HEK293 (cell line): ENCODE measurements at regions not wholly inside any gene's neighbourhood (a gene's known extent, or its start where the extent isn't known, plus 50 kb on each side); places are given as distances from the start of the nearest gene placed in this dataset.

Source experiments
- CTCF ChIA-PET: fragments of 350-600 bp; formaldehyde crosslinking; extraction: SDS; loops from one replicate; lab custom pipeline; 2021; ENCODE audit warnings: antibody characterized with exemption; lab: Yijun Ruan, JAX
- POLR2A ChIA-PET: fragments of 300-600 bp; formaldehyde crosslinking; extraction: SDS; loops from one replicate; lab custom pipeline; 2020; ENCODE audit warnings: antibody characterized with exemption, inconsistent platforms; lab: Yijun Ruan, JAX
- H3K27ac ChIP-seq: fragments of 200-500 bp; sonication (Bioruptor generic); 2 replicates; pipeline ENCODE4 v1.5.1; 2014; ENCODE audit warnings: low read depth, low read length, control low read depth, inconsistent platforms; ENCODE audit errors: extremely low read depth
- H3K36me3 ChIP-seq, 2 experiments: fragments of 200-500 bp in 1 of 2; sonication (Bioruptor generic) in 1 of 2; 1 replicate in 1 of 2; 2 replicates in 1 of 2; pipeline ENCODE4 v1.5.1; 2014 to 2017; ENCODE audit warnings: inconsistent platforms in 2 of 2, low read length in 2 of 2; ENCODE audit not compliant: control insufficient read depth in 2 of 2, insufficient read depth in 1 of 2
- H3K4me1 ChIP-seq: fragments of 200-500 bp; sonication (Bioruptor generic); 2 replicates; pipeline ENCODE4 v1.5.1; 2014; ENCODE audit warnings: mild to moderate bottlenecking, low read length, inconsistent platforms; ENCODE audit not compliant: control insufficient read depth, insufficient read depth
- H3K4me3 ChIP-seq: 2 replicates; pipeline ENCODE4 v1.5.1; 2011; ENCODE audit warnings: low read depth, mild to moderate bottlenecking, control low read depth, low read length, moderate library complexity
- H3K9me3 ChIP-seq: fragments of 200-500 bp; sonication (Bioruptor generic); 2 replicates; pipeline ENCODE4 v1.5.1; 2014; ENCODE audit warnings: low read depth, low read length, inconsistent platforms; ENCODE audit not compliant: control insufficient read depth, insufficient read depth
- FEZF1 ChIP-seq: fragments of 450-650 bp; formaldehyde crosslinking; IDR thresholded peaks from 2 replicates; pipeline ENCODE4 v1.5.1; 2016; ENCODE audit warnings: missing biosample characterization, missing genetic modification characterization
- KLF10 ChIP-seq: fragments of 450-650 bp; IDR thresholded peaks from 2 replicates; pipeline ENCODE4 v1.5.1; 2018; ENCODE audit warnings: missing biosample characterization, mild to moderate bottlenecking, missing genetic modification characterization
- OSR2 ChIP-seq: fragments of 450-650 bp; formaldehyde crosslinking; IDR thresholded peaks from 2 replicates; pipeline ENCODE4 v1.5.1; 2016; ENCODE audit warnings: missing biosample characterization, missing genetic modification characterization
- SETDB1 ChIP-seq: IDR thresholded peaks from one replicate; pipeline ENCODE4 v1.6.1; 2017; ENCODE audit warnings: mild to moderate bottlenecking, low read length, moderate library complexity, mixed read lengths; ENCODE audit not compliant: insufficient read length
- SP3 ChIP-seq: fragments of 450-650 bp; formaldehyde crosslinking; IDR thresholded peaks from 2 replicates; pipeline ENCODE4 v1.5.1; 2016; ENCODE audit warnings: missing biosample characterization, missing genetic modification characterization
- SP7 ChIP-seq: fragments of 450-650 bp; formaldehyde crosslinking; IDR thresholded peaks from 2 replicates; pipeline ENCODE4 v1.5.1; 2016; ENCODE audit warnings: missing biosample characterization, missing genetic modification characterization
- ZBTB1 ChIP-seq: fragments of 450-650 bp; formaldehyde crosslinking; IDR thresholded peaks from 2 replicates; pipeline ENCODE4 v1.5.1; 2016; ENCODE audit warnings: missing biosample characterization, missing genetic modification characterization
- ZFP69B ChIP-seq: fragments of 450-650 bp; formaldehyde crosslinking; IDR thresholded peaks from 2 replicates; pipeline ENCODE4 v1.5.1; 2016; ENCODE audit warnings: missing biosample characterization, missing genetic modification characterization
- ZNF10 ChIP-seq: fragments of 450-650 bp; formaldehyde crosslinking; IDR thresholded peaks from 2 replicates; pipeline ENCODE4 v1.5.1; 2017; ENCODE audit warnings: missing biosample characterization, missing genetic modification characterization
- ZNF132 ChIP-seq: fragments of 450-650 bp; formaldehyde crosslinking; IDR thresholded peaks from 2 replicates; pipeline ENCODE4 v1.5.1; 2017; ENCODE audit warnings: missing biosample characterization, missing genetic modification characterization, borderline replicate concordance
- ZNF175 ChIP-seq: fragments of 450-650 bp; formaldehyde crosslinking; IDR thresholded peaks from 2 replicates; pipeline ENCODE4 v1.5.1; 2016; ENCODE audit warnings: missing biosample characterization, missing genetic modification characterization
- ZNF302 ChIP-seq: fragments of 450-650 bp; formaldehyde crosslinking; IDR thresholded peaks from 2 replicates; pipeline ENCODE4 v1.5.1; 2016; ENCODE audit warnings: missing biosample characterization, missing genetic modification characterization, low read depth
- ZNF324 ChIP-seq: fragments of 450-650 bp; formaldehyde crosslinking; IDR thresholded peaks from 2 replicates; pipeline ENCODE4 v1.5.1; 2016; ENCODE audit warnings: missing biosample characterization, missing genetic modification characterization
- ZNF366 ChIP-seq: fragments of 450-650 bp; formaldehyde crosslinking; conservative IDR thresholded peaks from 2 replicates; pipeline ENCODE4 v1.5.1; 2016; ENCODE audit warnings: missing biosample characterization, missing genetic modification characterization
- ZNF48 ChIP-seq: fragments of 450-650 bp; formaldehyde crosslinking; IDR thresholded peaks from 2 replicates; pipeline ENCODE4 v1.5.1; 2016; ENCODE audit warnings: missing biosample characterization, missing genetic modification characterization
- ZNF521 ChIP-seq: fragments of 450-650 bp; formaldehyde crosslinking; IDR thresholded peaks from 2 replicates; pipeline ENCODE4 v1.5.1; 2017; ENCODE audit warnings: missing biosample characterization, mild to moderate bottlenecking, missing genetic modification characterization
- ZNF544 ChIP-seq: fragments of 450-650 bp; formaldehyde crosslinking; IDR thresholded peaks from 2 replicates; pipeline ENCODE4 v1.5.0; 2017; ENCODE audit warnings: missing biosample characterization, missing genetic modification characterization
- ZNF558 ChIP-seq: fragments of 450-650 bp; formaldehyde crosslinking; IDR thresholded peaks from 2 replicates; pipeline ENCODE4 v1.5.1; 2016; ENCODE audit warnings: missing biosample characterization, missing genetic modification characterization
- ZNF571 ChIP-seq: fragments of 450-650 bp; formaldehyde crosslinking; IDR thresholded peaks from 2 replicates; pipeline ENCODE4 v1.5.0; 2017; ENCODE audit warnings: missing biosample characterization, missing genetic modification characterization
- TF ChIP-seq, protein P1 (sequence below): fragments of 450-650 bp; formaldehyde crosslinking; IDR thresholded peaks from 2 replicates; pipeline ENCODE4 v1.5.1; 2017; ENCODE audit warnings: missing biosample characterization, missing genetic modification characterization
- TF ChIP-seq, protein P2 (sequence below): fragments of 450-650 bp; formaldehyde crosslinking; conservative IDR thresholded peaks from 2 replicates; pipeline ENCODE4 v1.5.1; 2016; ENCODE audit warnings: low read depth, missing biosample characterization, missing genetic modification characterization
- TF ChIP-seq, protein P3 (sequence below): fragments of 450-650 bp; formaldehyde crosslinking; IDR thresholded peaks from 2 replicates; pipeline ENCODE4 v1.5.1; 2016; ENCODE audit warnings: missing biosample characterization, missing genetic modification characterization
- TF ChIP-seq, protein P4 (sequence below): fragments of 450-650 bp; formaldehyde crosslinking; IDR thresholded peaks from 2 replicates; pipeline ENCODE4 v1.5.1; 2016; ENCODE audit warnings: missing biosample characterization, missing genetic modification characterization

DNA sequence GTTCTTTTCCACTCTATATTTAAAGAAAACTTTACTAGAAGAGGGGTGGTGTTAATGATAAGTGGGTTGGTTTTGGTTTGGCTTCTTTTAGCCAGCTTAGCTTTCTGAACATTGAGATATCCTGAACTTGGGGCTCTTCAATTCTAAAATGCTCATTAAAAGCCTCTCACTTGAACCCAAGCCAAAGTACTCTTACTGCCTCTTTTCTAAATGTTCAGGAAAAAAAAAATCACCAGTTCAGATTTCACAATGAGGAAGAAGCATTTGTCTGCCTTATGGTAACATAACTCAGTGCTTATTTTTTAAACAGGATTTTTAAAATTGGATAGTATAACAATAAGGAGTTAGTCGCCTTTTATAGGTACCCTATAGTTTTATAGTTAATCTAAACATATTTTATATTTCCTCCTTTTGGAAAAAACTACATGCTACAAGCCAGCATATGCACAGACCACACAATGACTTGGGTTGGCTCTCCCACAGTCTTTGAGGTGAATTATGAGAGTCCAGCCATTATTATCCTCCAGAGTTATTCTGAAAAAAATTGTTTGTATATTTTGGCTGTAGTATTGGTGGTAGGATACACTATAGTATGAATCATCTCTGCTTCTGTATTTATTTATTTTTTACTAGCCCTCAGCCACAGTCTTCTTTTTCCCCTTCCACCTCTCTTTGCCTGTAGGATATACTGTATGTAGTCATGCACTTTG lies 195.5 kb upstream of the TMPO start:
- ChIA-PET CTCF (no interaction called here), POLR2A (no interaction called here)
- Histone ChIP-seq H3K9me3 (no peaks in the 10 kb centered on the region), H3K4me3 (no peak overlapping the region), H3K27ac (no peak overlapping the region), H3K36me3 (no peaks in the 10 kb centered on the region), H3K4me1 (no peaks in the 10 kb centered on the region)
- TF ChIP-seq KLF10 (tag by site-specific recombination): no peak
- TF ChIP-seq ZNF48 (tag by site-specific recombination): no peak
- no peak for TF ChIP-seq SP7 (tag by site-specific recombination)
- TF ChIP-seq, protein P1, sequence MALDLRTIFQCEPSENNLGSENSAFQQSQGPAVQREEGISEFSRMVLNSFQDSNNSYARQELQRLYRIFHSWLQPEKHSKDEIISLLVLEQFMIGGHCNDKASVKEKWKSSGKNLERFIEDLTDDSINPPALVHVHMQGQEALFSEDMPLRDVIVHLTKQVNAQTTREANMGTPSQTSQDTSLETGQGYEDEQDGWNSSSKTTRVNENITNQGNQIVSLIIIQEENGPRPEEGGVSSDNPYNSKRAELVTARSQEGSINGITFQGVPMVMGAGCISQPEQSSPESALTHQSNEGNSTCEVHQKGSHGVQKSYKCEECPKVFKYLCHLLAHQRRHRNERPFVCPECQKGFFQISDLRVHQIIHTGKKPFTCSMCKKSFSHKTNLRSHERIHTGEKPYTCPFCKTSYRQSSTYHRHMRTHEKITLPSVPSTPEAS (tag by site-specific recombination): no peak
- no peak for TF ChIP-seq ZNF571
- no peak for TF ChIP-seq SETDB1
- TF ChIP-seq ZNF324 (tag by site-specific recombination): no peak
- TF ChIP-seq ZNF132: no peak
- no peak for TF ChIP-seq ZBTB1 (tag by site-specific recombination)
- TF ChIP-seq ZNF302: no peak
- TF ChIP-seq, protein P2, sequence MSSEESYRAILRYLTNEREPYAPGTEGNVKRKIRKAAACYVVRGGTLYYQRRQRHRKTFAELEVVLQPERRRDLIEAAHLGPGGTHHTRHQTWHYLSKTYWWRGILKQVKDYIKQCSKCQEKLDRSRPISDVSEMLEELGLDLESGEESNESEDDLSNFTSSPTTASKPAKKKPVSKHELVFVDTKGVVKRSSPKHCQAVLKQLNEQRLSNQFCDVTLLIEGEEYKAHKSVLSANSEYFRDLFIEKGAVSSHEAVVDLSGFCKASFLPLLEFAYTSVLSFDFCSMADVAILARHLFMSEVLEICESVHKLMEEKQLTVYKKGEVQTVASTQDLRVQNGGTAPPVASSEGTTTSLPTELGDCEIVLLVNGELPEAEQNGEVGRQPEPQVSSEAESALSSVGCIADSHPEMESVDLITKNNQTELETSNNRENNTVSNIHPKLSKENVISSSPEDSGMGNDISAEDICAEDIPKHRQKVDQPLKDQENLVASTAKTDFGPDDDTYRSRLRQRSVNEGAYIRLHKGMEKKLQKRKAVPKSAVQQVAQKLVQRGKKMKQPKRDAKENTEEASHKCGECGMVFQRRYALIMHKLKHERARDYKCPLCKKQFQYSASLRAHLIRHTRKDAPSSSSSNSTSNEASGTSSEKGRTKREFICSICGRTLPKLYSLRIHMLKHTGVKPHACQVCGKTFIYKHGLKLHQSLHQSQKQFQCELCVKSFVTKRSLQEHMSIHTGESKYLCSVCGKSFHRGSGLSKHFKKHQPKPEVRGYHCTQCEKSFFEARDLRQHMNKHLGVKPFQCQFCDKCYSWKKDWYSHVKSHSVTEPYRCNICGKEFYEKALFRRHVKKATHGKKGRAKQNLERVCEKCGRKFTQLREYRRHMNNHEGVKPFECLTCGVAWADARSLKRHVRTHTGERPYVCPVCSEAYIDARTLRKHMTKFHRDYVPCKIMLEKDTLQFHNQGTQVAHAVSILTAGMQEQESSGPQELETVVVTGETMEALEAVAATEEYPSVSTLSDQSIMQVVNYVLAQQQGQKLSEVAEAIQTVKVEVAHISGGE: no peak
- TF ChIP-seq ZNF366 (tag by site-specific recombination): no peak
- no peak for TF ChIP-seq ZNF10 (tag by site-specific recombination)

DNA sequence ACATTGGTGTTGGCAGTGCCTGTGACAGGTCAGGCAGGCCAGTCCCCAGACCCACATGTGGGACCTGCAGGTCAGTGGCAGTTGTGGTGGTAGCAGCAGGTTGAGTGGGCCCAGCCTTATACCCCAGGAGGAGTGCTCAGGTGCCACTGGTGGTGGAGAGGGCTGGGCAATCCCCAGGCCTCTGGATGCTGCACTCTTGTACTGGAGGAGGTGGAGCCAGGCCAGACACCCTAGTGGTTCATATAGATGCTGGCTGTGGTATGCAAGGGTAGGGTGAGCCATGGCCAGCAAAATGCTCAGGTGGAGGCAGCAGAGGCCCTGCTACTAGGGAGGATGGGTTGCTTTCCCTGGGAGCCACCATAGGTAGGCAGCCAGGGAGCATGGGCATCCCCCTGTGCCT lies 190.4 kb upstream of the TMPO start:
- no peaks in the 10 kb centered on the region for H3K36me3 ChIP-seq
- ChIA-PET POLR2A (no interaction called here), CTCF (no interaction called here)
- TF ChIP-seq ZNF558 (tag by site-specific recombination): no peak
- TF ChIP-seq, protein P2: no peak
- H3K4me3 ChIP-seq: no peak overlapping the region
- no peaks in the 10 kb centered on the region for H3K9me3 ChIP-seq
- H3K4me1 ChIP-seq: no peaks in the 10 kb centered on the region
- no peak overlapping the region for H3K27ac ChIP-seq

DNA sequence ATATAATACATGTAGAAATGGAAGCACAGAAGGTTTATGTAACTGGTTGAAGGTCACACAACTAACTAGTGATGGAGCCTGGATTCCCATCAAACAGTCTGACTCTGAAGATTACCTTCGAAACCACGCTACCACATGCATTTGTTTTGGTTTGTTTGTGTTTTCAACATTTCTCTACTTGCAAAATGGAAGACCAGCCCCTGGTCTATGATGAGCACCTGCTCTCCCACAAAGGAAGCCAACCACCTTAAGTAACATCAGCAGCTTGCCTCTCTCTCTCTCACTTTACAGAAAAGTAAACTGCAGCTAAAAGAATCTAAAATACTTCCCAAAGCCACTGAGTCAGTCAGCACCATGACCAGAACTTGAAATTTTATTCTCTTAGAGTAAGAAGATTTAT lies 186.9 kb upstream of the TMPO start:
- Histone ChIP-seq H3K36me3 (no peaks in the 10 kb centered on the region), H3K9me3 (no peaks in the 10 kb centered on the region)
- CTCF ChIA-PET: no interaction called here
- POLR2A ChIA-PET: no interaction called here
- TF ChIP-seq ZNF544 (tag by site-specific recombination) (no peak), ZNF175 (no peak), ZNF366 (tag by site-specific recombination) (no peak), ZFP69B (tag by site-specific recombination) (no peak), ZNF521 (tag by site-specific recombination) (no peak), FEZF1 (tag by site-specific recombination) (no peak), OSR2 (tag by site-specific recombination) (no peak), ZNF48 (tag by site-specific recombination) (no peak), SP3 (no peak)
- TF ChIP-seq, protein P3, sequence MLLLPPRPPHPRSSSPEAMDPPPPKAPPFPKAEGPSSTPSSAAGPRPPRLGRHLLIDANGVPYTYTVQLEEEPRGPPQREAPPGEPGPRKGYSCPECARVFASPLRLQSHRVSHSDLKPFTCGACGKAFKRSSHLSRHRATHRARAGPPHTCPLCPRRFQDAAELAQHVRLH (tag by site-specific recombination): no peak
- TF ChIP-seq, protein P4, sequence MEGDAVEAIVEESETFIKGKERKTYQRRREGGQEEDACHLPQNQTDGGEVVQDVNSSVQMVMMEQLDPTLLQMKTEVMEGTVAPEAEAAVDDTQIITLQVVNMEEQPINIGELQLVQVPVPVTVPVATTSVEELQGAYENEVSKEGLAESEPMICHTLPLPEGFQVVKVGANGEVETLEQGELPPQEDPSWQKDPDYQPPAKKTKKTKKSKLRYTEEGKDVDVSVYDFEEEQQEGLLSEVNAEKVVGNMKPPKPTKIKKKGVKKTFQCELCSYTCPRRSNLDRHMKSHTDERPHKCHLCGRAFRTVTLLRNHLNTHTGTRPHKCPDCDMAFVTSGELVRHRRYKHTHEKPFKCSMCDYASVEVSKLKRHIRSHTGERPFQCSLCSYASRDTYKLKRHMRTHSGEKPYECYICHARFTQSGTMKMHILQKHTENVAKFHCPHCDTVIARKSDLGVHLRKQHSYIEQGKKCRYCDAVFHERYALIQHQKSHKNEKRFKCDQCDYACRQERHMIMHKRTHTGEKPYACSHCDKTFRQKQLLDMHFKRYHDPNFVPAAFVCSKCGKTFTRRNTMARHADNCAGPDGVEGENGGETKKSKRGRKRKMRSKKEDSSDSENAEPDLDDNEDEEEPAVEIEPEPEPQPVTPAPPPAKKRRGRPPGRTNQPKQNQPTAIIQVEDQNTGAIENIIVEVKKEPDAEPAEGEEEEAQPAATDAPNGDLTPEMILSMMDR (tag by site-specific recombination): no peak
- TF ChIP-seq, all 188 proteins: peak for 0
- no peaks in the 10 kb centered on the region for H3K4me1 ChIP-seq
- H3K4me3 ChIP-seq: no peak overlapping the region
- no peak overlapping the region for H3K27ac ChIP-seq
